ENCODE measurements at regions not wholly inside any gene's neighbourhood (a gene's known extent, or its start where the extent isn't known, plus 50 kb on each side); places are given as distances from the start of the nearest gene placed in this dataset.

DNA sequence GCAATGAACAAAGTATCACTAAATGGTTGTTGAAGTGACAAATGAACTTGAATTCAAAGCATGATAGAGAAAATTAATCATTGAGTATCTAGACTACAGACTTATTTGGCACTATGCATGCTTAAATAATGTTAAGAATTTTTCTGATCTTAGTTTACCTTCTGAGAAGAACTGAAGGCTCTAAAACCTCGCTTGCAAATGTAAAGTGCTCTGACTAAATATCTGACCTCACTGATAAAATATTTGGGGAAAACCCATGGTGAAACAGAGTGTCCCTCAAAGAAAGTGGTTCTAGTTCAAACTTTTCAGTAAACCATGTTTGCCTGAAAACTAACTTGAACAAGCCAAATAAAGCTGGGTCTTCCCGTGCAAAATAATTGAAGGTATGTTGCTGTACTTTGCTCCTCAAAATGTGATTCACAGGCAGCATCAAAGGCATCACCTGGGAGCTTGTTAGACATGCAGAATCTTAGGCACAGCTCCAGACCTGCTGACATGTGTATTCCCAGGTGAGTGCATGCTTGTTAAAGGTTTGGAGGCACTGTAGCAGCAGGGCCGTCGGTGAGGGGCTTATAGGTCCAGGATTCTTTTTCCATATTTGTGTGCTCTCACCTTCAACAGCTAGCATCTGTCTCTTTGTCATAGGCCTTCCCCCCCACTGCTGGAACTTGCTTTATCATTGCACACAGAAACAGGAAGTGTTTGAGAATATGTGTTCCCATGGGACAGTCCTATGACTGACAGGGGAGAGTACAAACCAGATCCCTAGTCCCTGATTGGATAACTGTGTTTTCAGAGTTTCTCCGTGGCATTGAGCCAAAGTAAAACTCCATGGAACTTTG is 524.2 kb upstream of the LMCD1 start:
- no peak for FAIRE-seq
- Histone ChIP-seq H3K9me3 (ENCODE audit: control insufficient read depth in 2 of 3, insufficient read depth in 1 of 3, low read length in 3 of 3) (no peaks in the 10 kb centered on the region), H3K9ac (ENCODE audit: low read length in 3 of 3) (no peak overlapping the region), H3K4me1 (ENCODE audit: control insufficient read depth in 2 of 3, insufficient read depth in 2 of 3, low read depth in 1 of 3, low read length in 3 of 3) (peaks cover 0 to 3% (median 0%) of the 10 kb centered on the region in 3 donors), H3K4me3 (ENCODE audit: low read length in 3 of 3) (peak overlapping the region in 1 of 3 donors; percentile 8), H3K36me3 (ENCODE audit: control insufficient read depth in 2 of 3, insufficient read depth in 3 of 3, low read length in 3 of 3) (no peaks in the 10 kb centered on the region), H3K27ac (ENCODE audit: low read depth in 2 of 2, low read length in 2 of 2) (no peak overlapping the region), H3K27me3 (ENCODE audit: control insufficient read depth, insufficient read depth, low read length) (no peaks in the 10 kb centered on the region)
- TF ChIP-seq, protein P1, sequence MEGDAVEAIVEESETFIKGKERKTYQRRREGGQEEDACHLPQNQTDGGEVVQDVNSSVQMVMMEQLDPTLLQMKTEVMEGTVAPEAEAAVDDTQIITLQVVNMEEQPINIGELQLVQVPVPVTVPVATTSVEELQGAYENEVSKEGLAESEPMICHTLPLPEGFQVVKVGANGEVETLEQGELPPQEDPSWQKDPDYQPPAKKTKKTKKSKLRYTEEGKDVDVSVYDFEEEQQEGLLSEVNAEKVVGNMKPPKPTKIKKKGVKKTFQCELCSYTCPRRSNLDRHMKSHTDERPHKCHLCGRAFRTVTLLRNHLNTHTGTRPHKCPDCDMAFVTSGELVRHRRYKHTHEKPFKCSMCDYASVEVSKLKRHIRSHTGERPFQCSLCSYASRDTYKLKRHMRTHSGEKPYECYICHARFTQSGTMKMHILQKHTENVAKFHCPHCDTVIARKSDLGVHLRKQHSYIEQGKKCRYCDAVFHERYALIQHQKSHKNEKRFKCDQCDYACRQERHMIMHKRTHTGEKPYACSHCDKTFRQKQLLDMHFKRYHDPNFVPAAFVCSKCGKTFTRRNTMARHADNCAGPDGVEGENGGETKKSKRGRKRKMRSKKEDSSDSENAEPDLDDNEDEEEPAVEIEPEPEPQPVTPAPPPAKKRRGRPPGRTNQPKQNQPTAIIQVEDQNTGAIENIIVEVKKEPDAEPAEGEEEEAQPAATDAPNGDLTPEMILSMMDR (IDR thresholded peaks at IDR 0.05; ENCODE audit: borderline replicate concordance, extremely low read depth, insufficient read depth) = no peak
- intact Hi-C loops (cut with DNase I) = no loop called here
- peak in 3 of 5 donors; percentile 13 to 75 (median 39) for DNase-seq

DNA sequence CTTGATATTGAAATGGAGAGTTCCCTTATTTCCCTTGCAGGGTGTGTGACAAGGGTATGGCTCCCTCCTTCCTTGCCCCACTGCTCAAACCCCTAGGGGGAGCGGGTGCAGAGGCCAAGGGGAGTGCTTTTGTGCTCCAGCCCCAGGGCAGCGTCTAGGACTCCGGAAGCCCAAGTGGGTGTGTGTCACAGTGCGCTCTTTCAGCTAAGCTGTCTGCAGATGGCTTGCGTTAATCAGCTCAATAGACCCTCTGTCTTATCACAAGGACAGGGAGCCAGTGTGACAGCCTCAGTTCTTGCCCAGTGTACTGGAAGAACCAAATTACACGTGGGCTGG is 523.6 kb upstream of the LMCD1 start:
- peaks cover 0 to 3% (median 0%) of the 10 kb centered on the region in 3 donors for H3K4me1 ChIP-seq (ENCODE audit: control insufficient read depth in 2 of 3, insufficient read depth in 2 of 3, low read depth in 1 of 3, low read length in 3 of 3)
- no peaks in the 10 kb centered on the region for H3K27me3 ChIP-seq (ENCODE audit: control insufficient read depth, insufficient read depth, low read length)
- peak in 1 of 5 donors; percentile 74 for DNase-seq
- H3K9ac ChIP-seq (ENCODE audit: low read length in 3 of 3) = no peak overlapping the region
- intact Hi-C loops (cut with DNase I) = no loop called here
- TF ChIP-seq, protein P1 (IDR thresholded peaks at IDR 0.05; ENCODE audit: borderline replicate concordance, extremely low read depth, insufficient read depth) = no peak
- H3K27ac ChIP-seq (ENCODE audit: low read depth in 2 of 2, low read length in 2 of 2) = no peak overlapping the region
- no peak for FAIRE-seq
- no peaks in the 10 kb centered on the region for H3K36me3 ChIP-seq (ENCODE audit: control insufficient read depth in 2 of 3, insufficient read depth in 3 of 3, low read length in 3 of 3)
- H3K9me3 ChIP-seq (ENCODE audit: control insufficient read depth in 2 of 3, insufficient read depth in 1 of 3, low read length in 3 of 3) = no peaks in the 10 kb centered on the region
- peak overlapping the region in 1 of 3 donors; percentile 8 for H3K4me3 ChIP-seq (ENCODE audit: low read length in 3 of 3)

DNA sequence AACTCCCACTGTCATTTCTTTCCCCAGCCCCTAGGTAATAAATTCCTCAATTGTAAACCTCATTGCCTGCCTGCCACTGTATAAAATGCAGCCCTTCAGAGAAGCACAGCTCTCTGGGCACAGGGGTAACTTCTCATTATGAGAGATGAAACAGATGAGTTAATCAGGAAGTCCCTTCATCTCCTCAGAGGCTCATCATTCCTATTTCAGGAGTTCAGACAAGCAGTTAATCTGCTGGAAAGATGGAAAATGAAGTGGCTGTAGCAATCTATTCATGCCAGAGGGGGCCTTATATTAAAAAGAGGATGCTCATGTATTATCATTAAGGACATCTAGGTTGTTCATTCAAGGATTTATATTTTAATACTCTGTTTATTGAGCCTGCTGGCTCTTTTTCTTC is 519.5 kb upstream of the LMCD1 start:
- Histone ChIP-seq H3K9me3 (ENCODE audit: control insufficient read depth in 2 of 3, insufficient read depth in 1 of 3, low read length in 3 of 3) (no peaks in the 10 kb centered on the region), H3K4me3 (ENCODE audit: low read length in 3 of 3) (no peak overlapping the region), H3K9ac (ENCODE audit: low read length in 3 of 3) (no peak overlapping the region), H3K27me3 (ENCODE audit: control insufficient read depth, insufficient read depth, low read length) (no peaks in the 10 kb centered on the region), H3K4me1 (ENCODE audit: control insufficient read depth in 2 of 3, insufficient read depth in 2 of 3, low read depth in 1 of 3, low read length in 3 of 3) (peaks cover 0 to 3% (median 0%) of the 10 kb centered on the region in 3 donors), H3K27ac (ENCODE audit: low read depth in 2 of 2, low read length in 2 of 2) (no peak overlapping the region), H3K36me3 (ENCODE audit: control insufficient read depth in 2 of 3, insufficient read depth in 3 of 3, low read length in 3 of 3) (no peaks in the 10 kb centered on the region)
- TF ChIP-seq, protein P1 (IDR thresholded peaks at IDR 0.05; ENCODE audit: borderline replicate concordance, extremely low read depth, insufficient read depth) = no peak
- no peak for DNase-seq
- intact Hi-C loops (cut with DNase I) = no loop called here
- FAIRE-seq = no peak

All from kidney (tissue), 13 donors.